ENCODE measurements at regions not wholly inside any gene's neighbourhood (a gene's known extent, or its start where the extent isn't known, plus 50 kb on each side); places are given as distances from the start of the nearest gene placed in this dataset.

- no peak for TF ChIP-seq CTCF (CRISPR knock-in tag; IDR thresholded peaks at IDR 0.05)
- no peak for TF ChIP-seq SETDB1 (CRISPR knock-in tag; IDR thresholded peaks at IDR 0.05; ENCODE audit: borderline replicate concordance)
Measured at GRCh38 chr2:221810650-221811049, 238.5 kb upstream of the EPHA4 start.

All from HepG2 (cell line).